T-cell (primary cell): ENCODE measurements at regions not wholly inside any gene's neighbourhood (a gene's known extent, or its start where the extent isn't known, plus 50 kb on each side); places are given as distances from the start of the nearest gene placed in this dataset.
"Not testable (repeated sequence)": the region's sequence is repeated elsewhere in the genome, so short reads cannot be mapped to it uniquely, and the experiment has no call there.

Source experiments
- ATAC-seq, 4 experiments: fragments of 200-7000 bp in 3 of 4; fragments of 150-1000 bp in 1 of 4; cut with Tn5 transposase; replicated peaks in 1 of 4; 1 replicate in 3 of 4; 2 replicates in 1 of 4; pipeline ENCODE4 v1.10.0; 2021; ENCODE audit warnings: moderate library complexity in 3 of 4, mild to moderate bottlenecking in 2 of 4, moderate number of reproducible peaks in 1 of 4
- CTCF ChIA-PET, 2 donors: fragments of 300-600 bp; sonication (Branson Sonifier 250); formaldehyde crosslinking; loops; one replicate each; lab custom pipeline; 2022; ENCODE audit warnings: antibody characterized with exemption in 2 of 2; lab: Charles Lee
- POLR2A ChIA-PET, 2 donors: fragments of 300-600 bp; sonication (Branson Sonifier 250); formaldehyde crosslinking; loops; one replicate each; lab custom pipeline; 2022; ENCODE audit warnings: antibody characterized with exemption in 2 of 2; lab: Charles Lee
- DNase-seq, 35 experiments: peaks; one replicate each; pipeline versions ENCODE4 v3.0.0 to v3.0.0-alpha.2; 2013 to 2023
- H3K27ac ChIP-seq: one replicate; pipeline ENCODE4 v1.5.1; 2013; ENCODE audit warnings: low read length
- H3K27me3 ChIP-seq, 2 experiments: replicated peaks in 1 of 2; 1 replicate in 1 of 2; 2 replicates in 1 of 2; pipeline versions ENCODE4 v1.6.1 to v1.7.0; 2013; ENCODE audit warnings: low read length in 1 of 2, mixed read lengths in 1 of 2; ENCODE audit not compliant: control insufficient read depth in 2 of 2, insufficient read depth in 2 of 2; ENCODE audit errors: extremely low read depth in 1 of 2
- H3K36me3 ChIP-seq, 2 donors: 1 replicate in 1 of 2; 2 replicates in 1 of 2; pipeline versions ENCODE4 v1.6.1 to v1.7.0; 2013; ENCODE audit warnings: low read length in 1 of 2; ENCODE audit not compliant: control insufficient read depth in 2 of 2, insufficient read depth in 1 of 2; ENCODE audit errors: extremely low read depth in 1 of 2
- H3K4me1 ChIP-seq, 2 experiments: 1 replicate in 1 of 2; 2 replicates in 1 of 2; pipeline versions ENCODE4 v1.6.1 to v1.7.0; 2013; ENCODE audit warnings: low read length in 2 of 2, mixed read lengths in 1 of 2; ENCODE audit not compliant: insufficient read depth in 2 of 2, control insufficient read depth in 1 of 2; ENCODE audit errors: extremely low read depth in 1 of 2
- H3K4me3 ChIP-seq, 2 donors: 1 replicate in 1 of 2; 2 replicates in 1 of 2; pipeline versions ENCODE4 v1.5.1 to v1.7.0; 2013; ENCODE audit warnings: mild to moderate bottlenecking in 2 of 2, low read length in 1 of 2, moderate library complexity in 1 of 2; ENCODE audit not compliant: control insufficient read depth in 1 of 2; ENCODE audit errors: extremely low read depth in 1 of 2
- H3K9me3 ChIP-seq: 2 replicates; pipeline ENCODE4 v1.7.0; 2013
- H3K27ac Mint-ChIP-seq, 2 donors: one replicate each; pipeline ENCODE4 v1.8.0; 2020 to 2021; ENCODE audit warnings: mild to moderate bottlenecking in 2 of 2, mixed read lengths in 2 of 2
- H3K27me3 Mint-ChIP-seq, 2 donors: one replicate each; pipeline ENCODE4 v1.8.0; 2021 to 2022; ENCODE audit warnings: mixed read lengths in 2 of 2
- H3K36me3 Mint-ChIP-seq: one replicate; pipeline ENCODE4 v1.8.0; 2021; ENCODE audit warnings: mixed read lengths
- H3K4me1 Mint-ChIP-seq, 3 donors: one replicate each; pipeline ENCODE4 v1.8.0; 2020 to 2022; ENCODE audit warnings: mixed read lengths in 3 of 3, mild to moderate bottlenecking in 1 of 3
- H3K4me3 Mint-ChIP-seq, 3 donors: one replicate each; pipeline ENCODE4 v1.8.0; 2020 to 2022; ENCODE audit warnings: mild to moderate bottlenecking in 3 of 3, mixed read lengths in 3 of 3, moderate library complexity in 3 of 3
- H3K9me3 Mint-ChIP-seq, 3 donors: one replicate each; pipeline ENCODE4 v1.8.0; 2020 to 2022; ENCODE audit warnings: mixed read lengths in 3 of 3
- WGBS: methylation state at CpG from one replicate; pipeline ENCODE4 v1.1.5; 2013; ENCODE audit warnings: missing lambda C conversion rate; ENCODE audit not compliant: insufficient coverage; 5-methylcytosine and 5-hydroxymethylcytosine counted together

DNA sequence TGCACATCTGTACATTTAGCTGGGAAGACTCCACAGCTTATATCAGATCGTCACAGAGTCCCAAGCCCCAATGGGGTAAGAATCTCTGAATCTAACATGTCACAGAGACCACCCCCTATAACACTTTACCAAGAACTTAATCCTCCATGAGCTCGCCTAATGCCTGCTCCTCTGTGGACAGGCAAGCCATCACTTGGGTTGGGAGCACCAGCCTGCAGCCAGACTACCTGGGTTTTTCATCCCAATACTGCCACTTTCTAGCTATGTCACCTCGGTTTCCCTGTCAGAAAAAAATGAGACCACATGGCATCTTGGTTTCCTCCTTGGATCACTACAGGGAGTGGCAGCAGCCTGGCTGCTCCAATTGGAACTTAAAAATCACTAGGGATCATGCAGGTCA is 277.9 kb upstream of the TLE3 start:
- peaks cover 0 to 3% (median 0%) of the 10 kb centered on the region in 3 donors for H3K9me3 Mint-ChIP-seq
- peaks cover 0 to 16% (median 0%) of the 10 kb centered on the region in 3 donors for H3K4me1 Mint-ChIP-seq
- ChIA-PET CTCF (interaction anchor here in 1 of 2 donors (0.6 kb wide), 1 partner anchor 648 kb away, joined by 3 read pairs; no protein-coding TSS in a partner anchor), POLR2A (no interaction called here)
- ATAC-seq: no peak
- Histone ChIP-seq H3K27me3 (peaks cover 0 to 41% of the 10 kb centered on the region in 2 experiments), H3K4me3 (no peak overlapping the region), H3K4me1 (peaks cover 4 to 12% of the 10 kb centered on the region in 2 experiments), H3K9me3 (no peaks in the 10 kb centered on the region), H3K36me3 (no peaks in the 10 kb centered on the region), H3K27ac (no peak overlapping the region)
- H3K27me3 Mint-ChIP-seq: peaks cover 15 to 24% of the 10 kb centered on the region in 2 donors
- H3K4me3 Mint-ChIP-seq: no peak overlapping the region
- no peaks in the 10 kb centered on the region for H3K36me3 Mint-ChIP-seq
- no peak overlapping the region for H3K27ac Mint-ChIP-seq
- WGBS: 70% methylated on average over 2 of the region's 3 CpGs
- peak in 1 of 35 experiments; percentile 4 for DNase-seq

DNA sequence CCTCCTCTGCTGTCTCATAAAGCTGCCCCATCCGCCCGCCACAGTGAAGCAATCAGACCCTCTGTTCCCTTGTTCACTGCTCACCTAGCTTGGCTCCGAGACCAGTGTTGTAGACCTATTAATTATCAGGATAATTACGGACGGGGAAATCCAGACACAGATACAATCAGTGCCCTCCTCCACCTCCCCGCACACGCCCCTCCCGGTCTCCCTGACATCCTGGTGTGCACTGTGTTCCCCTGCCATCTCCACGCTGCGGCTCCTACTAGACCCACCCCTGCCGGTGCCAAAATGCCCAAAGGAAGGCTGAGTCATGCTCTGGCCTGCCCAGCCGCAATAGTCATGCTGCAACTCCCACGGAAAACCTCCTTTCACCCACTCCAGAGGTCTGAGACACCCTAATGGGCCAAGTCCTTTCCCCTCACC is 277.3 kb upstream of the TLE3 start:
- no peaks in the 10 kb centered on the region for H3K9me3 ChIP-seq
- H3K36me3 Mint-ChIP-seq: no peaks in the 10 kb centered on the region
- DNase-seq (peak in 1 of 35 experiments; percentile 3), ATAC-seq (no peak)
- no peak overlapping the region for H3K4me3 ChIP-seq
- peaks cover 0 to 16% (median 0%) of the 10 kb centered on the region in 3 donors for H3K4me1 Mint-ChIP-seq
- H3K4me3 Mint-ChIP-seq: no peak overlapping the region
- H3K27ac ChIP-seq: no peak overlapping the region
- H3K27ac Mint-ChIP-seq: no peak overlapping the region
- H3K27me3 ChIP-seq: peaks cover 0 to 40% of the 10 kb centered on the region in 2 experiments
- WGBS: 85% methylated on average over 11 of the region's 13 CpGs
- ChIA-PET CTCF (interaction anchor here in 1 of 2 donors (0.6 kb wide), 1 partner anchor 648 kb away, joined by 3 read pairs; no protein-coding TSS in a partner anchor), POLR2A (no interaction called here)
- peaks cover 0 to 3% (median 0%) of the 10 kb centered on the region in 3 donors for H3K9me3 Mint-ChIP-seq
- H3K4me1 ChIP-seq: peaks cover 4 to 12% of the 10 kb centered on the region in 2 experiments
- H3K27me3 Mint-ChIP-seq: peaks cover 15 to 22% of the 10 kb centered on the region in 2 donors
- no peaks in the 10 kb centered on the region for H3K36me3 ChIP-seq

DNA sequence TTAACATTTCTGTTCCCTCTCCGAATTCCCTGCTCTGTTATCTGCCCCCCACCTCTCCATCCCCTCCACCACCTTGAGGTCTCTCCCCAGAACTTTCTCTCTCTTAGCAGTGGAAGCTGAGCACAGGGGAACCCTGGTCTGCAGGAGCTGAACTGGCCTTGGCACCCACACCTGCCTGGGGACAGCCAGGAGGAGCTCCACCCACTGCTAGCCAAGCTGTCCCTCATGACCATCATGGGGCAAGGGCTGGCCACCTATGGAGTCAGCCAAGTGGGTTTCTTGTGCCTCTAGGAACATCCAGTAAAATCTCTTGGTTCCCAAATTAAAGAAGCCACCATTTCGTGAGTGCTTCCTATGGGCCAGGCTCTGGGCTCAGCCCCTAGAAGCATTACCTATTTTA is 276.4 kb upstream of the TLE3 start:
- H3K9me3 ChIP-seq: no peaks in the 10 kb centered on the region
- ChIA-PET POLR2A (interaction anchor here in 1 of 2 donors (0.5 kb wide), 1 partner anchor 817 kb away, joined by 3 read pairs; no protein-coding TSS in a partner anchor), CTCF (no interaction called here)
- no peak overlapping the region for H3K4me3 ChIP-seq
- Mint-ChIP-seq H3K27me3 (peaks cover 15 to 23% of the 10 kb centered on the region in 2 donors), H3K36me3 (no peaks in the 10 kb centered on the region), H3K4me1 (peaks cover 0 to 16% (median 0%) of the 10 kb centered on the region in 3 donors), H3K9me3 (peaks cover 0 to 3% (median 0%) of the 10 kb centered on the region in 3 donors), H3K27ac (no peak overlapping the region), H3K4me3 (no peak overlapping the region)
- DNase-seq: no peak
- WGBS: 85% methylated on average over 2 of the region's 2 CpGs
- H3K36me3 ChIP-seq: no peaks in the 10 kb centered on the region
- no peak for ATAC-seq
- peaks cover 4 to 12% of the 10 kb centered on the region in 2 experiments for H3K4me1 ChIP-seq
- no peak overlapping the region for H3K27ac ChIP-seq
- peaks cover 0 to 34% of the 10 kb centered on the region in 2 experiments for H3K27me3 ChIP-seq

DNA sequence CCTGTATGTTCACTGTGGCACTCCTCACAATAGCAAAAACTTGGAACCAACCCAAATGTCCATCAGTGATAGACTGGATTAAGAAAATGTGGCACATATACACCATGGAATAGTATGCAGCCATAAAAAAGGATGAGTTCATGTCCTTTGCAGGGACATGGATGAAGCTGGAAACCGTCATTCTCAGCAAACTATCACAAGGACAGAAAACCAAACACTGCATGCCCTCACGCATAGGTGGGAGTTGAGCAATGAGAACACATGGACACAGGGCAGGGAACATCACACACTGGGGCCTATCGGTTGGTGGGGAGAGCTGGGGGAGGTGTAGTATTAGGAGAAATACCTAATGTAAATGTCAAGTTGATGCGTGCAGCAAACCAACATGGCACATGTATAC is 275.7 kb upstream of the TLE3 start:
- H3K27me3 Mint-ChIP-seq: peaks cover 21 to 23% of the 10 kb centered on the region in 2 donors
- Histone ChIP-seq H3K4me1 (peaks cover 4 to 14% of the 10 kb centered on the region in 2 experiments), H3K27me3 (peaks cover 0 to 30% of the 10 kb centered on the region in 2 experiments)
- POLR2A ChIA-PET, H3K4me3 Mint-ChIP-seq, H3K36me3 ChIP-seq, H3K9me3 ChIP-seq, H3K27ac ChIP-seq, ATAC-seq, CTCF ChIA-PET, DNase-seq, H3K9me3 Mint-ChIP-seq, H3K4me3 ChIP-seq, H3K27ac Mint-ChIP-seq, H3K36me3 Mint-ChIP-seq: not testable (repeated sequence)
- H3K4me1 Mint-ChIP-seq: peaks cover 2 to 22% (median 4%) of the 10 kb centered on the region in 3 donors
- 100% methylated on average over 1 of the region's 4 CpGs for WGBS

DNA sequence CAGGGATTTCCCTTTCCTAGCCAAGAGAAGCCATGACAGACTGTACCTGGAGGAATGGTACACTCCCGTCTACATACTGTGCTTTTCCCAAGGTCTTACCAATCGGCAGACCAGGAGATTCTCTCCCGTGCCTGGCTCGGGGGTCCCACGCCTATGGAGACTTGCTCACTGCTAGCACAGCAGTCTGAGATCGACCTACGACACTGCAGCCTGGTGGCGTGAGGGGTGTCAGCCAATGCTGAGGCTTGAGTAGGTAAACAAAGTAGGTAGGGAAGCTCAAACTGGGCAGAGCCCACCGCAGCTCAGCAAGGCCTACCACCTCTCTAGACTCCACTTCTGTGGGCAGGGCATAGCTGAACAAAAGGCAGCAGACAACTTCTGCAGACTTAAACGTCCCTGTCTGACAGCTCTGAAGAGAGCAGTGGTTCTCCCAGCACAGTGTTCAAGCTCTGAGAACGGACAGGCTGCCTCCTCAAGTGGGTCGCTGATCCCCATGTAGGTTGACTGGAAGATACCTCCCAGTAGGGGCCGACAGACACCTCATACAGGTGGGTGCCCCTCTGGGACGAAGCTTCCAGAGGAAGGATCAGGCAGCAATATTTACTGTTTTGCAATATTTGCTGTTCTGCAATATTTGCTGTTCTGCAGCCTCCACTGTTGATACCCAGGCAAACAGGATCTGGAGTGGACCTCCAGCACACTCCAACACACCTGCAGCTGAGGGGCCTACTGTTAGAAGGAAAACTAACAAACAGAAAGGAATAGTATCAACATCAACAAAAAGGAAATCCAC is 270.4 kb upstream of the TLE3 start:
- Mint-ChIP-seq H3K4me1 (peaks cover 12 to 14% (median 12%) of the 10 kb centered on the region in 3 donors), H3K27ac (peak overlapping the region in 1 of 2 donors; percentile 1), H3K27me3 (peaks cover 14 to 24% of the 10 kb centered on the region in 2 donors)
- H3K36me3 ChIP-seq, H3K4me3 ChIP-seq, POLR2A ChIA-PET, DNase-seq, H3K27ac ChIP-seq, H3K9me3 ChIP-seq, H3K36me3 Mint-ChIP-seq, H3K4me1 ChIP-seq, H3K9me3 Mint-ChIP-seq, ATAC-seq, H3K27me3 ChIP-seq, H3K4me3 Mint-ChIP-seq: not testable (repeated sequence)
- CTCF ChIA-PET: interaction anchor here (0.6 kb wide), 2 partner anchors 892 to 946 kb away, joined by 5 to 6 read pairs; no protein-coding TSS in a partner anchor
- 77% methylated on average over 10 of the region's 14 CpGs for WGBS

DNA sequence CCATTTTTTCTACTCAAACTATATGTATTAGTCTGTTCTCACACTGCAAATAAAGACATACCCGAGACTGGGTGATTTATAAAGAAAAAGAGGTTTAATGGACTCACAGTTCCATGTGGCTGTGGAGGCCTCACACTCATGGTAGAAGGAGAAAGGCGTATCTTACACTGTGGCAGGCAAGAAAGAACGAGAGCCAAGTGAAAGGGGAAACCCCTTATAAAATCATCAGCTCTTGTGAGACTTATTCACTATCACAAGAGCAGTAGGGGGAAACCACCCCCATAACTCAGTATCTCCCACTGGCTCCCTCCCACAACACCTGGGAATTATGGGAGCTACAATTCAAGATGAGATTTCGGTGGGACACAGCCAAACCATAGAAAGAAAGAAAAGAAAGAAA is 266.3 kb upstream of the TLE3 start:
- DNase-seq, POLR2A ChIA-PET, H3K36me3 Mint-ChIP-seq, H3K4me3 ChIP-seq, H3K4me1 ChIP-seq, ATAC-seq, H3K27ac ChIP-seq, H3K9me3 ChIP-seq, CTCF ChIA-PET, H3K27ac Mint-ChIP-seq, H3K36me3 ChIP-seq, H3K4me3 Mint-ChIP-seq, H3K9me3 Mint-ChIP-seq: not testable (repeated sequence)
- peaks cover 18 to 19% of the 10 kb centered on the region in 2 donors for H3K27me3 Mint-ChIP-seq
- WGBS: no CpG with 5 or more reads among the region's 4 CpGs
- H3K27me3 ChIP-seq: peaks cover 0 to 19% of the 10 kb centered on the region in 2 experiments
- peaks cover 12 to 14% (median 12%) of the 10 kb centered on the region in 3 donors for H3K4me1 Mint-ChIP-seq
